GM12891 (cell line): ENCODE measurements at regions not wholly inside any gene's neighbourhood (a gene's known extent, or its start where the extent isn't known, plus 50 kb on each side); places are given as distances from the start of the nearest gene placed in this dataset.

ENCODE experiments used
- POLR2AphosphoS5 ChIP-seq: IDR thresholded peaks from 2 replicates; pipeline ENCODE4 v1.6.1; 2011; ENCODE audit warnings: low read depth, low read length, control low read depth
- TAF1 ChIP-seq: IDR thresholded peaks from 2 replicates; pipeline ENCODE4 v1.6.1; 2011; ENCODE audit warnings: low read depth, low read length, control low read depth

DNA sequence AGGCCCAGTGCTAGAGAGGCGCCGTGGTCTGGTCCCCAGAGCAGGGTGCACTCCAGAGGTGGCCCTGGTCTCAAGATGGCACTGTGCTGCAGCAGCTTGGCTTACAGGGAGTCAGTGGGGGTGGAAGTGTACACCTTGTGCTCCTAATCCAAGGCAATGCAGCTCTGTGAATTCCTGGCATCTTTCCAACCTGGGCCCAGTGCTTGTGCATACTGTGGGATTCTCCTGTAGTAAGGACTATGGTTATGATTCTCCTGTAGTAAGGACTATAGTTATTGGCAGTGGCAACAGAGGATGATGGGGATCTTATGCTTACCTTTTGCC lies 616.7 kb upstream of the REG3G start:
- no peak for TF ChIP-seq POLR2AphosphoS5
- no peak for TF ChIP-seq TAF1
